NCI-H226 (cell line): ENCODE measurements at regions not wholly inside any gene's neighbourhood (a gene's known extent, or its start where the extent isn't known, plus 50 kb on each side); places are given as distances from the start of the nearest gene placed in this dataset.

Experiments
- DNase-seq: peaks from one replicate; pipeline ENCODE4 v3.0.0-alpha.2; 2015

GRCh38 chr1:214824763-214825162, 221.8 kb downstream of the CENPF start:
- peak; percentile 2 for DNase-seq

- no peak for DNase-seq
Measured at GRCh38 chr1:214826619-214827018, 223.6 kb downstream of the CENPF start.

- DNase-seq, result no peak
Measured at GRCh38 chr1:214827883-214828282, 224.9 kb downstream of the CENPF start.

GRCh38 chr1:214830941-214831340, 227.9 kb downstream of the CENPF start:
- no peak for DNase-seq

GRCh38 chr1:214831956-214832355, 229.0 kb downstream of the CENPF start:
- no peak for DNase-seq

- peak; percentile 5 for DNase-seq
Measured at GRCh38 chr1:214833178-214833756, 230.3 kb downstream of the CENPF start.

GRCh38 chr1:214837376-214837775, 234.4 kb downstream of the CENPF start:
- no peak for DNase-seq

- no peak for DNase-seq
Measured at GRCh38 chr1:214838351-214838750, 235.4 kb downstream of the CENPF start.

GRCh38 chr1:214840356-214840755, 237.4 kb downstream of the CENPF start:
- no peak for DNase-seq

GRCh38 chr1:214842856-214843255, 239.7 kb upstream of the KCNK2 start:
- DNase-seq, result no peak

GRCh38 chr1:214843281-214843680, 239.3 kb upstream of the KCNK2 start:
- no peak for DNase-seq

GRCh38 chr1:214844319-214844718, 238.2 kb upstream of the KCNK2 start:
- DNase-seq, result no peak

- no peak for DNase-seq
Measured at GRCh38 chr1:214846276-214846675, 236.3 kb upstream of the KCNK2 start.

GRCh38 chr1:214847071-214847810, 235.3 kb upstream of the KCNK2 start:
- DNase-seq, result no peak

GRCh38 chr1:214848101-214848500, 234.4 kb upstream of the KCNK2 start:
- DNase-seq, result no peak

- DNase-seq, result no peak
Measured at GRCh38 chr1:214850432-214851050, 232.0 kb upstream of the KCNK2 start.

- no peak for DNase-seq
Measured at GRCh38 chr1:214853340-214853739, 229.2 kb upstream of the KCNK2 start.

- no peak for DNase-seq
Measured at GRCh38 chr1:214854126-214854875, 228.2 kb upstream of the KCNK2 start.

GRCh38 chr1:214856843-214857242, 225.7 kb upstream of the KCNK2 start:
- DNase-seq, result no peak

GRCh38 chr1:214857716-214858115, 224.8 kb upstream of the KCNK2 start:
- DNase-seq, result no peak

- DNase-seq, result no peak
Measured at GRCh38 chr1:214859647-214860046, 222.9 kb upstream of the KCNK2 start.

- DNase-seq, result no peak
Measured at GRCh38 chr1:214861615-214862014, 220.9 kb upstream of the KCNK2 start.

- DNase-seq, result no peak
Measured at GRCh38 chr1:214862421-214862820, 220.1 kb upstream of the KCNK2 start.
